ENCODE measurements at regions not wholly inside any gene's neighbourhood (a gene's known extent, or its start where the extent isn't known, plus 50 kb on each side); places are given as distances from the start of the nearest gene placed in this dataset.
"Not testable (repeated sequence)": the region's sequence is repeated elsewhere in the genome, so short reads cannot be mapped to it uniquely, and the experiment has no call there.

DNA sequence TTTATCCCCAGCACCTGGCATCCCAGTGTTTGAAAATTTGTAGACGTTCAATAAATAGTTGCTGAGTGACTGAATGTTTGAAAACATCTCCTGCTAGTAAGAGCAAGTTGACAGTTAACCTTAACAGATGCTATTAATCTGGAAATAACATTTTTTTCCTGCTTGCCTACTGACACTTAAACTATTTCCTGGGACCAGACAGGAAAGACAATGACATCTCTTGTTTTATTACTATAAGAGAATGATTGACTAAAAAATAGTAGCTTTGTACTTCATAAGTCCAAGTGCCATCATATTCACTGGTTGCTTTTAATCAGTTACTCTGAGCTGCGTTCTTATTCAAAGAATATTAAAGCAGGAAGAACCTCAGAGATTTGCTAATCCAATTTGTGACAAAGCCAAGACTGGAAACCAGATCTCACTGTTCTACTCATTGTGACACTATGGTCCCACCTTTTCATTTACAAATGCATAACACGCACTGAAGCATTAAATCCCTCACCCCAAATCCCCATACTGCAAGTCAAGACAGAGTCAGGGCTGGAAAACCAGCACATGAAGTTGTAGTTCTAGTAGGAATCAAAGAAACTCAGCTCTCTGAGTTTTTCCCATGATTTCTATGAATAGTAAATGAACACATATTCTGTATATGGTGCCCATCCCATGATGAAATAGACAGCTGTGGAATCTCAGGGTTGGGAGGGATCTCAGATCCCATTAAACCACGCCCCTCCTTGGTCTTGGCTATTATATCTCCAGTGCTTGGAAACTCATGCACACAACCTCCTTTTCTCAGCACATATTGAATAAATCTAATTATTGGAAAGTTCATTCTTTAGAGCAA is 212.7 kb upstream of the P2RY1 start:
- no peak for DNase-seq (ENCODE audit: low spot score)

DNA sequence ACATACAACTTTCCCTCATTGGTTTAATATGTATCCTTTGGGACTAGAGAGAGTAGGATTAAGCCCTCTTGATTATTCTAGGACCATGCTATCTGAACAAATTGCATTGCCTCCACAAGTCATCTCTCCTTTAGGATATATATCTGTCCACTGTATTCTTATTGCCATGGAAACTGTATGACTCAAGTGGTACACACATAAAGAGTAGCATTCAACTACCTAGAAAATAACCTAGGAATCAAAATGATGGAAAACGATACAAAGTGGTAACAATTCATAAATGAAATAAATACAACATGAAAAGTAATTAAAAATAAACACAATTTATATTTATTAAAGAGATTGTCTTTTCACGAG is 212.1 kb upstream of the P2RY1 start:
- no peak for DNase-seq (ENCODE audit: low spot score)

DNA sequence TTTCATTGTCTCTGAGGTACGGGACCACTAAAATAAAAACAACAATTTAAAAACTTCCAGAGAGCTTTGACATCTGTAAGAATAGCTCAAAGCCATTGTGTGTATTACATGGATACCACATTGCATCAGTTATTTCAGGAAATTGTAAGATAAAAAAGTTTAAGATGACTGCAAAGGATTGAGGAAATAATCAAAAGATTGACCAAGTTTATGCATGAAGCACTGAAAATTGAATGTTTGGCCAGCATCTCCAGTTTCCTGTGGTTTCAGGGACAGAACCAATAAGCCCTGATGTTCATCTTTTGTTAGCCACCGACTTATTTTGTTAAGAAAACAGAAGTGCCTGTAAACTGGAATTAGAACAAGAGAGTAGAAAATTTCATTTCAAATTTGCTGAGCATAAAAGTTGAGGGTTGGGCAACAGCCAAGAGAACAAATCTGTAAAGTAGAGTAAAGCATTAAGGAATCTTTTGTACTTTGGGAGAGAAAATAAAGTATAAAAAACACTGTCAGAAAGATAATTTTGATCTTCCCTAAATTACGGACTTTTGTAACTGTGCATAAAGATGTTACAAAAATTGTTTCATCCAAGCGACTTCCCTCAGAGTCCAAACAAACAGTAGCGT is 211.5 kb upstream of the P2RY1 start:
- no peak for DNase-seq (ENCODE audit: low spot score)

DNA sequence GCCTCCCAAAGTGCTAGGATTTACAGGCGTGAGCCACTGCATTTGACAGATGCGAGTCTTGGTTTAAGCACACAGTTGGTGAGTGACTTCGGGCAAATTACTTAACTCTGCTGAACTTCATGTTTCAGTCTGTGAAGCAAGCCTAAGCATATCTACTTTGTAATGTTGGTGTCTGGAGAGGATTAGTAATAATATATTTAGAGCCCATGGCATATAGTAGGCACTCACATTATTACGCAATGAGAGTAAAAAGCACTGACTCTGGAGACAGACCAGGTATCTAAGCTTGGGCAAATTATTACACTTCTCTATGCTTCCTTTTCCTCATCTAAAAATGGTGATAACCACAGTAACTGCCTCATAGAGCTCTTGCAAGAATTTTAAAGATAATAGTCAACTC is 208.7 kb upstream of the P2RY1 start:
- no peak for DNase-seq (ENCODE audit: low spot score)

DNA sequence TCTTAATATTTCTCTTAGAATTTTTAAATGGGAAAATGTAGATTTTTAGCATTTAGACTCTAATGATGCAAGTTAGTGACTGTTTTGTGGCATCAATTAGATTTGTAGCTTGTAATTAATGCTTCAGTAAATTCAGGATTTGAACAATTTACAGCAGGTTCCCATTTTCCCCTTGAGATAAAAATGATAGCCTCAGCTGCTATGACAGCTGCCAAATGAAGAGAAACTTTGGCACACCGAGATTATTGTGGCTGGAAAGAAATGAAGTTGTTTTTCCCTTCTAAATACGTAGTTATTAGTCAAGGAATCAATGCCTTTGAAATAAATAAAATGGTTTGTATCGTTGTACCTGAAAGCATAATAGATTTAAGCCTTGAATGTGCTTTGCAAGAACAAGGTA is 206.4 kb upstream of the P2RY1 start:
- no peak for DNase-seq (ENCODE audit: low spot score)

DNA sequence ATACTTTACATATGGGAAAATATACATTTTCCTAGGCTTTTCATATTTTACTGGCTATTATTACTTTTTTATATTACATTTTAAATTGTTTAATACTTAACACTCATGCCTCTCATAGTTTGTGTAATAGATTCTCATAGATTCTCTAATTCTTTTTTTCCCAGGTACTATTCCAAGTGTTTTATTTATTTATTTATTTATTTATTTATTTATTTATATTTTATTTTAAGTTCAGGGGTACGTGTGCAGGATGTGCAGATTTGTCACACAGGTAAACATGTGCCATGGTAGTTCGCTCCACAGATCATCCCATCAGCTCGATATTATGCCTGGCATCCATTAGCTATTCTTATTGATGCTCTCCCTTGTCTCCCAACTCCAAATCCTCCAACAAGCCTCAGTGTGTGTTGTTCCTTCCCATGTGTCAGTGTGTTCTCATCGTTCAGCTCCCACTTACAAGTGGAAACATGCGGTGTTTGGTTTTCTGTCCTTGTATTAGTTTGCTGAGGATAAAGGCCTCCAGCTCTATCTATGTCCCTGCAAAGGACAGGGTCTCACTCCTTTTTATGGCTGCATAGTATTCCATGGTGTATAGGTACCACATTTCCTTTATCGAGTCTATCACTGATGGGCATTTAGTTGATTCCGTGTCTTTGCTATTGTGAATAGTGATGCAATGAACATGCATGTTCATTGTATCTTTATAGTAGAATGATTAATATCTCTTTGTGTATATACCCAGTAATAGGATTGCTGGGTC is 205.4 kb upstream of the P2RY1 start:
- no peak for DNase-seq (ENCODE audit: low spot score)

DNA sequence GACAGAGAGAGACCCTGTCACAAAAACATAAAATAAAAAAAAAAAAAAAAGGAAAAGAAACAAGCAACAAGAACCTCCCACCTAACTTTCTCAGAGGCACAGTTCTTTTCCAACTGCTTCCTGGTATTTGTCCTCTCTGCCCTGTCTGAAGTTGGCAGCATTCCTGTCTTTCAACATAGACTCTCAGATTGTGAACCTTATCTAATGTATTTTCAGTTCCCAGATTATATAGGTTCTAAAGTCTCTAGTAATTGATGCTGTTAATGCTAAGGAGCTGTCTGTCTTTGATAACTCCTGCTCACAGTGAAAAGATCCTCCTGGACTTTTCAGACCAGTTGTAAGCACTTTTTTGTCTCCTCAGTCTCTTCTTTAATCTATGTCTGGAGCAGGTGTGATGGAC is 199.5 kb upstream of the P2RY1 start:
- DNase-seq (ENCODE audit: low spot score) = no peak

DNA sequence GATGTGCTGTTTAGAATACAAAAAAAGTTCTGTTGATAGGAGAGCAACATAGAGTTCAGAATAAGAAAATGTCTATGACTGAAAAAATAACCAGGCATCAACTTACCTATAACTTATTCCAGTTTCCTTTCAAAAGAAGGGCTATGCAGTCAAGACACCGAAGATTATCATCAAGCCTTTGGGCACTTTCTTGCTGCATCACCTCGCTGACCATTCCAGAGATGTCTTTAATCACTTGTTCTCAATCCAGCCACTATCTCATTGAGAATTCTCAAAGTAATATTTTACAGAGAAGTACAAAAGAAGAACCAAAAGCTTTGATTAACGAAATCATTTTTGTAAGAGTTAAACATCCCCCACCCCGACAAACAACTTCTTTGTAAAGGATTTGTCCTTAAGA is 198.3 kb upstream of the P2RY1 start:
- DNase-seq (ENCODE audit: low spot score) = no peak

DNA sequence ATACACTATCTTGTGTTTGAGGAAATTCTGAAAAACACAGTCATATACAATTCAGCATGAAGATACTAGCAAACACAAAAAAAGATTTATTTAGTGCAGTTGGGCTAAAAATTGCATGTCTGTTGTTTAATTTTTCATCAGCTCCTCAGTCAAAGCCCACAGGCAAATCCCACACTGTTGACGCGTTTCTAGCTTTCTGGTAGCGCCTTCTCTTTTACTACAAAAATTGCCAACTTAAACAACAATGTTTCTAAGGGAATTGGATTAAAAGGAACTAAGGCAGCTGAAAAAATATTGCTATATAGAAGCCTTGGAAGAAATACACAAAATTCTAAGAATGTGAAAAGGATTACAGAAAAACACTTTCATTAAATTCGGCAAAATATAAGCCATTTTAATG is 196.7 kb upstream of the P2RY1 start:
- no peak for DNase-seq (ENCODE audit: low spot score)

DNA sequence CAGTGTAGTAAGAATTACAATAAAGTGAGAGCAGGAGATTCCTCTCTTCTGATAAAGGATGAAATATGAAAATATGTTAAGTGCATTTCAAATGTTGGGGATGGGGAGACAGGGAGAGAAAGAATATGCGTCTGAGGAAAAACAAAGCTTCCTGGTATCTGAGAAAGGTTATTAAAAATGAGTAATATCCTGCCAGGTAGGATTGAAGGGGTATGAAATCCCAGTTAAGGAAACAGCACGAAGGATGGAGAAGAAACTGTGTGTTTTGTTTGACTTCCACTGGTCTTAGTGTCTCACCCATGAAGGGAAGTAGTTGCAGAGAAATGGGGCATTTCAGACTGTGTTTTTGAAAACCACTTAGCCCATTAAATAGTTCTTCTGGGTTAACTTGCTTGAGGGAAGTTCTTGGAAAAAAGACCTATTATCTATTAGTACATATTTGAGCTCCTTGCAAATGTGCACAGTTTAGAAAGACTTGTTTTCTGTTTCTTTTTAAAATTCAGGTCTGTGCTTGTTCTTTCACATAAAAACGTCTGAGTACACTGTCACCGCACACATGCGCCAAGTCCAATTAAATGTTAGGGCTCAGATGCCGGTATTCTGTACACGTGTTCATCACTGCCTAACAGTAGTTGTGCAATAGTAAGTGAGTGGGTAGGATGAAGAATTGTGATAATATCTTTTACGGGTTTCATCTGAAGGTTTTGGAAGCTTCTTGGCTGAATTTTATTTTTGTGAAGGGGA is 196.1 kb upstream of the P2RY1 start:
- peak; percentile 56 for DNase-seq (ENCODE audit: low spot score)

DNA sequence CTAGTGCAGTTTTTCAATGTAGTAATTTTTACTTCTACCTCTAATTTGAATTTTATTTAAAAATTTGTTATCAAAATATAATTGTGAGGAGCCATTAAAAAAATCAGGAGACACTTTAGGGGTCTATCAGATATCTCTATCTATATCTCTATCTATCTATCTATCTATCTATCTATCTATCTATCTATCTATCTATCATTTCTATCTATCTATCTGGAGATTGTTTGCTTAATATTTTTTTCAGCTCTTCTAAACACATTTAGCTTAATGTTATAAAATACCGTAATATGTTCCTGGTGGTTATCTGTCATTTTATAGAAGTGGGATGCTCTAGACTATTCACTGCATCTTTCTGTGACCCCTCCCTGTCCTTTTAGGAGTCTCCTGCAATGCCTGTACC is 193.7 kb upstream of the P2RY1 start:
- no peak for DNase-seq (ENCODE audit: low spot score)

DNA sequence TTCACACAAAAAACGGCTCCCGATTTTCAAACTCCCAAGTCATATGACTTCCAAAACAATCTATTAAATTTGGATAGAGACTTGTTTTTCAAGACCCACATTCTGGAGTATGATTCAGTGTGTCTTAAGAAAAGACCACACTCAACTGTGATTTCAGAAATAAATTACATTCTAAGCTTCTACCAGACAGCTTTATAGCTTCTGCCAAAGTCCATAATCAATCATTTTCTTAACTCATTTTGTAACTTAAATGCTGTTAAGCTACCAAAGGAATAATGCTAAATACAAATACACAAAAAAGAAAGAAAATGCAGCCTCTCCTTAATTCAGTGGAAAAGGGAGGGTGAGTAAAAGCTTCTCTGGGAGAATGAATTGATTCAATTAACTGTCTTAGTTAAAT is 192.3 kb upstream of the P2RY1 start:
- DNase-seq (ENCODE audit: low spot score) = no peak

DNA sequence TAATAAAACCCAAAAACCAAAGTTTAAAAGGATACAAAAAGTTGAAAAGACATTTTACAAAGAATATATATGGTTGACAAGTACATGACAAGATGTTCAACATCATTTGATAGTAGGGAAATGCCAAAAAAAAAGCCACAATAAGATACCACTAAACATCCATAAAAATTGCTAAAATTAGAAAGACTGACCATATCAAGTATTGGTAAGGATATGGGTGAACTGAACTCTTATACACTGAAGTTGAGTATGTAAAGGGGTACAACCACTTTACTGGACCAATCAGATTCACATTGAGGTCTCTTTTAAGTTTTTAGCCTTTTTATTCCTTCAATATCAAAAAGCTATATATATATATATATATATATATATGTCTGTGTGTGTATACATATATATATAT is 190.5 kb upstream of the P2RY1 start:
- no peak for DNase-seq (ENCODE audit: low spot score)

DNA sequence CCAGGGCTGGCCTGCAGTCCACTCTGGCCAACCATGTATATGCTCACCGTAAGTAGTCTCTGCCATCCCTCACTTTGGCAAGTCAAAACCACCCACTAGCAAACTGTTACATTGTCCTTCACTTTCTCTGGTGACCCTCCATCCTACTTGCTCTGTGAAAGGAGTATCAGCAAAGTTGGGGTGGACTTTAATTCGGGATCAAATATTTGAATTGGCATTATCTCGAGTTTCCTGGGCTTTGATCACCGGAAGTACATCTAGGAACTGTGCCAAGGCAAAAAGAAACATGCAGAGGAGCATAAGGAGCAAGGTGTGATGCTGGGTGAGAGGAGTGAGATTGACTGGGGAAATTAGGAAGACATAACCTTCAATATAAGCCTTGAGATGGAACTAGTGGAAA is 188.9 kb upstream of the P2RY1 start:
- DNase-seq (ENCODE audit: low spot score) = no peak

DNA sequence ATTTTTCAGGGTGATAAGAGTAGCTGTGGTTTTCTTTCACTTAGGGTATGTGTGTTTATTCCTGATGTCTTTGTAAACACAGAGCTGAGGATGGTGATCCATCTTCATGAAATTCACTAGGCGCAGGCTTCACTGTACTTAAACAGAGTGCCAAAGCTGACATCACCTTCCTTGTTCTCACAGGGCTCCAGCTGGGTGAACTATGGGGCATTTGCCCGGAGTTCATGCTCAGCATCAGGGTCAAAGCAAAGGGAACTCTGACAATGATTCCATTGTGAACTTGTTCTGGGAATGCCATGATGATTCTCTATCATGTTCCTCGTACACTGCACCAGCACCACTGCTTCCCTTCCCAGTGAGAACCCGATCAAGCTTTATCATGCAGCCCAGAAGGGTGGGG is 184.8 kb upstream of the P2RY1 start:
- no peak for DNase-seq (ENCODE audit: low spot score)

DNA sequence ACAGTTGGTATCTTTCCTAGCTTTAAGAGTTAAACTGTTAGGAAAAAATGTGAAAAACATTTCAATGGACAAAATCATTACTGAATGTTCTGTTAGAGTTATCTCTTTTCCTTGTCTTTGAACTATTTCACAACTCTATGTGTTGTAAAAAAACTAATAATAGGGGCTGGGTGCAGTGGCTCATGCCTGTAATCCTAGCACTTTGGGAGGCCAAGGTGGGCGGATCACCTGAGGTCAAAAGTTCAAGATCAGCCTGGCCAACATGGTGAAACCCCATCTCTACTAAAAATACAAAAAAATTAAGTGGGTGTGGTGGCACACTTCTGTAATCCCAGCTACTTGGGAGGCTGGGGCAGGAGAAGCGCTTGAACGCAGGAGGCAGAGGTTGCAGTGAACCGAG is 184.0 kb upstream of the P2RY1 start:
- DNase-seq (ENCODE audit: low spot score) = not testable (repeated sequence)

DNA sequence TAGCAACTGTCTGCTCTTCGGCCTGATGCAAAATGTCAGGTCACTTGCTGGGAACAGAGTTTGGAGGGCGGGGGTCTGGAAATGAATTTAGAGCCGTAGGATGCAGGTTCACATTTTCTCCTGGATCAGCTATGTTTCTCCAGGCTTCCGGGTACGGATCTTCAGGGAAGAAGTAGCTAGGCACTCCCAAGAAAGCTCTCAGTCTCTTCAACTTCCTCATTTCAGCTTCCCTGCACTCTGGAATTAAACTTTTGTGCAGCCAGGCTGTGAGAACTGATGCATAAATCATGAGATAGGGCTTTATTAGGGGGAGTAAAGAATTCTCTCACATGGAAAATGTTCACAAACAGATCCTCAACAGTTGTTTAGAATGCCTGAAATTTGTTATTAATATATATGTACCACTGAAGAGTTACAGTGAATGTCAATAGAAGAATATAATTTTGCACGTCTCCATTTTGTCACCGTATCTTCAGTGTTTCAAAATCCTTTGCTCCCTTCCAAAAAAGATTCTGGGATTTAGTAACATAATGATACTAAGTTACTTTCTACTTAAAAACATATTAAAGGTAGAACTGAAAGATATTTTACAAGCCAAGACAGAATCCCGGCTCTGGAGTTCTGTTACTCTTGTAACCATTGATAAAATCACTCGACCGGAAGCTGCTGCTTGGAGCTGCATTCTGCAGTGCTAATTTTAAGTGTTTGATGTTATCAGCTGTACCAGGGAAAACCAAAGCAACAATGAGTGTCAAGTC is 178.5 kb upstream of the P2RY1 start:
- DNase-seq (ENCODE audit: low spot score) = no peak

DNA sequence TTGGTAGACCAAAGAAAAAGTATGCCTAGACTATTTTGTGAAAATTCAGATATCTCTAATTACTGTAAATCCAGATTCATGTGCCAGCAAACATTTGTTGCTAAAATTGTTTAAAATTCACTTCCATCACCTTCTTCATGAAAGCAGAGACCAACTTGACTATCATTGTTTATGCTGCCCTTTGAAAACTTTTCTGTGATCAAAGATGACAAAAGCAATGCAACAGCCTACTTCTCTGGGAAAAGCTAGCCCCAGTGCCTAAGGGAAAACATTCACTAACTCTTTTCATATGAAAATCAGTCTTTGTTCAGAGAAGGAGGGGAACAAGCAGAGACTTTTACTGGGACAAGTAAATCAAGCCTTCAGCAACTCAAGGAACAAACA is 178.0 kb upstream of the P2RY1 start:
- DNase-seq (ENCODE audit: low spot score) = no peak

DNA sequence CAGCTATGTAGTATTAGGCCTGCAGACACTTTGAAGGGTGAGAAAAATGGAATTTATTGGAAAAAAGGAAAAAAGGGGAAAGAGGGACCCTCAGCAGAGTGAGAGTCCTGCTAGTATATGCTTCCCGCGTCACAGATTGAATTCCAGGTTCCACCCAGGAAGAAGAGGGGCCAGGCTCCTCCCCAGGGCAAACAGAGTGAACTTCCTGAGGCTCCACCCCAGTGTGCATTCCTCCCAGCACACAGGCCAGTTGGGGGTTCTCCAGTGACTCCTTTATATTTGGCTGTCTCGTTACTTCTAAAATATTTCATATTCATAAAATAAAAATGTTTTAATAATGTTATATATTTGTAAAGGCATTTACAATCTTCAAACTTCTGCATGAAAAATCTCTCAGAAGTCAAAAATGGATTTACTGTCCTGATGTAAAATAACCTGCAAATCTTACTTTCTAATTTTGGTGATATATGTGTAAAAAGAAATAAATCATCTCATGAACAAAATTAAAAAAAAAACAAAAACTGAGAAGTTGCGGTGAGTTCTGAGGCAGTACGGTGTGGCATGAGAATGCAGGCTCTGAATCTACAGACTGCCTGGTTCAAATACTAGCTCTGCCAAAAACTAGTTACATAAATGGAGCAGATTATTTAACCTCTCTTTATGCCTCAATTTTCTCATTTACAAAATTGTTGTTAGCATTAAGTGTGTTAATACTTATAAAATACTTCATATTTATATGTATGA is 175.8 kb upstream of the P2RY1 start:
- no peak for DNase-seq (ENCODE audit: low spot score)

DNA sequence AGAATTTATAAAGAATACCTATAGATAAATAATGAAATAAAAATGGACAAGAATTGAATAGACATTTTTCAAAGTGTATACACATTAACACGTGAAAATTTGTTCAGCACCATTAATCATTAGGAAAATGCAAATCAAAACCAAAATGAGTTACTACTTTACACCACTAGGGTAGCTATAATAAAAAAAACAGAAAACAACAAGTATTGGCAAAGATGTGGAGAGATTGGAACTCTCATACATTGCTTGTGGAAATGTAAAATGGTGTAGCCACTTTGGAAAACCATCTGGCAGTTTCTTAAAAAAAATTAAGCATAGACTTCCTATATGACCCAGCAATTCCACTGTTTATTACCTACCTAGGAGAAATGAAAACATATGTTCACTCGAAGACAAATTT is 172.8 kb upstream of the P2RY1 start:
- DNase-seq (ENCODE audit: low spot score) = no peak

DNA sequence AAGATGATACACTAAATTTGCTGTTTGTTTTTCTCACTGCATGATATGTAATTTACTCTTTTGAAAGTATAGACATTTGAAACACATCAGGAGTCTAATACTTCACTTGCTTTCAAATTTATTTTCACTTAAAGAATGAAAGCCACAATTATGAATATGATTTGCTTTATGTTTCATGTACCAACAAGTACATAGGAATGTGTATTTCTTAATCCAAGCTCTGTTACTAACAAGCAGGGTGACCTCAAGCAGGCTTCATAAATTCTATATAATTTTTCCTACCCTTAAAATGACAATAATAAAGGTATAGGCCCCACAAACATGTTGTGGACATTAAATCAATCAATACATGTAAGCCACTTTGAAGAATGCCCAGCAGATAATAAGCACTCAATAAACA is 170.2 kb upstream of the P2RY1 start:
- DNase-seq (ENCODE audit: low spot score) = no peak

Data from ureter (tissue), 1 donor.